ENCODE measurements at regions not wholly inside any gene's neighbourhood (a gene's known extent, or its start where the extent isn't known, plus 50 kb on each side); places are given as distances from the start of the nearest gene placed in this dataset.

GRCh38 chr13:88883741-88884140 lies 1212.6 kb downstream of the SLITRK5 start:
- no peak for TF ChIP-seq CTCF (conservative IDR thresholded peaks at IDR 0.05)
- no peak for TF ChIP-seq EZH2 (IDR thresholded peaks at IDR 0.05; ENCODE audit: low read depth)
